HG03280 (cell line): ENCODE measurements at regions not wholly inside any gene's neighbourhood (a gene's known extent, or its start where the extent isn't known, plus 50 kb on each side); places are given as distances from the start of the nearest gene placed in this dataset.

Source experiments
- ATAC-seq: cut with Tn5 transposase; IDR thresholded peaks from one replicate; pipeline ENCODE4 v1.9.1; 2021; ENCODE audit warnings: mild to moderate bottlenecking, moderate library complexity; ENCODE audit not compliant: unreplicated experiment

- ATAC-seq, result no peak
Observed at GRCh38 chr3:110181226-110181625, 843.9 kb upstream of the DPPA4 start.

GRCh38 chr3:110184536-110184935 is 847.2 kb upstream of the DPPA4 start:
- no peak for ATAC-seq

- no peak for ATAC-seq
Observed at GRCh38 chr3:110193074-110193473, 855.7 kb upstream of the DPPA4 start.

GRCh38 chr3:110198717-110199587 is 861.6 kb upstream of the DPPA4 start:
- ATAC-seq, result no peak

- ATAC-seq, result no peak
Observed at GRCh38 chr3:110199588-110199943, 862.2 kb upstream of the DPPA4 start.

- ATAC-seq, result no peak
Observed at GRCh38 chr3:110210086-110210660, 861.4 kb upstream of the NECTIN3 start.

- ATAC-seq, result no peak
Observed at GRCh38 chr3:110226645-110227044, 845.0 kb upstream of the NECTIN3 start.

- ATAC-seq, result no peak
Observed at GRCh38 chr3:110227991-110228390, 843.6 kb upstream of the NECTIN3 start.

GRCh38 chr3:110234831-110235230 is 836.8 kb upstream of the NECTIN3 start:
- ATAC-seq, result no peak

GRCh38 chr3:110236976-110237610 is 834.5 kb upstream of the NECTIN3 start:
- no peak for ATAC-seq

GRCh38 chr3:110243081-110243480 is 828.5 kb upstream of the NECTIN3 start:
- ATAC-seq, result no peak

GRCh38 chr3:110246796-110247376 is 824.7 kb upstream of the NECTIN3 start:
- ATAC-seq, result no peak

GRCh38 chr3:110248666-110249065 is 823.0 kb upstream of the NECTIN3 start:
- no peak for ATAC-seq

GRCh38 chr3:110253794-110254193 is 817.8 kb upstream of the NECTIN3 start:
- ATAC-seq, result no peak

GRCh38 chr3:110254591-110254990 is 817.0 kb upstream of the NECTIN3 start:
- ATAC-seq, result no peak

GRCh38 chr3:110261141-110261540 is 810.5 kb upstream of the NECTIN3 start:
- ATAC-seq, result no peak

GRCh38 chr3:110262896-110263295 is 808.7 kb upstream of the NECTIN3 start:
- no peak for ATAC-seq

- no peak for ATAC-seq
Observed at GRCh38 chr3:110265302-110265701, 806.3 kb upstream of the NECTIN3 start.

- no peak for ATAC-seq
Observed at GRCh38 chr3:110267304-110267845, 804.2 kb upstream of the NECTIN3 start.

GRCh38 chr3:110272525-110272924 is 799.1 kb upstream of the NECTIN3 start:
- ATAC-seq, result no peak

GRCh38 chr3:110291886-110292501 is 779.6 kb upstream of the NECTIN3 start:
- no peak for ATAC-seq
